Suprapubic skin (tissue), 4 donors: ENCODE measurements at regions not wholly inside any gene's neighbourhood (a gene's known extent, or its start where the extent isn't known, plus 50 kb on each side); places are given as distances from the start of the nearest gene placed in this dataset.

Experiments
- CTCF ChIP-seq, 2 donors: fragments of 200-600 bp in 1 of 2; fragments of 450-650 bp in 1 of 2; sonication (generic) in 1 of 2; IDR thresholded peaks; one replicate each; pipeline ENCODE4 v1.5.1; 2016 to 2019; ENCODE audit warnings: antibody characterized with exemption in 2 of 2, mild to moderate bottlenecking in 1 of 2, moderate library complexity in 1 of 2
- EP300 ChIP-seq: sonication (generic); formaldehyde crosslinking; IDR thresholded peaks from one replicate; pipeline ENCODE4 v1.6.1; 2017; ENCODE audit warnings: antibody characterized with exemption
- POLR2A ChIP-seq, 2 donors: fragments of 450-650 bp; IDR thresholded peaks; one replicate each; pipeline ENCODE4 v1.6.1; 2017; ENCODE audit warnings: antibody characterized with exemption in 2 of 2, mild to moderate bottlenecking in 2 of 2, moderate library complexity in 2 of 2
- POLR2AphosphoS5 ChIP-seq, 3 donors: sonication (generic); formaldehyde crosslinking; IDR thresholded peaks; one replicate each; pipeline ENCODE4 v1.6.1; 2017; ENCODE audit warnings: antibody characterized with exemption in 3 of 3

GRCh38 chr18:8548186-8548585 is 61.1 kb upstream of the RAB12 start:
- TF ChIP-seq CTCF (IDR thresholded peaks at IDR 0.05) (no peak), POLR2A (IDR thresholded peaks at IDR 0.05) (no peak), POLR2AphosphoS5 (IDR thresholded peaks at IDR 0.05) (no peak), EP300 (no peak)
